ENCODE measurements at regions not wholly inside any gene's neighbourhood (a gene's known extent, or its start where the extent isn't known, plus 50 kb on each side); places are given as distances from the start of the nearest gene placed in this dataset.

GRCh38 chr21:24671901-24672300 is 935.4 kb downstream of the MRPL39 start:
- Histone ChIP-seq H3K4me1 (ENCODE audit: control extremely low read depth in 1 of 4, control insufficient read depth in 4 of 4, insufficient read depth in 4 of 4, low read length in 3 of 4) (no peaks in the 10 kb centered on the region), H3K27me3 (replicated peaks in 2 of 5; ENCODE audit: control insufficient read depth in 4 of 5, insufficient read depth in 5 of 5, low read length in 4 of 5) (no peaks in the 10 kb centered on the region), H3K9me3 (ENCODE audit: control extremely low read depth in 1 of 5, control insufficient read depth in 4 of 5, insufficient read depth in 2 of 5, low read depth in 1 of 5, low read length in 4 of 5) (no peaks in the 10 kb centered on the region), H3K36me3 (ENCODE audit: control insufficient read depth in 4 of 4, insufficient read depth in 4 of 4, low read length in 3 of 4) (no peaks in the 10 kb centered on the region), H3K4me3 (ENCODE audit: control insufficient read depth in 1 of 7, extremely low read depth in 1 of 7, insufficient read depth in 4 of 7, low read depth in 2 of 7, low read length in 6 of 7) (no peak overlapping the region), H3K27ac (ENCODE audit: insufficient read depth in 1 of 2, low read depth in 1 of 2, low read length in 2 of 2, poor library complexity in 1 of 2, severe bottlenecking in 2 of 2) (no peak overlapping the region)
- ChIA-PET POLR2A (no interaction called here), CTCF (no interaction called here)
- no CpG with 5 or more reads among the region's 1 CpG for WGBS (ENCODE audit: insufficient coverage)
- DNase-seq = no peak

DNA sequence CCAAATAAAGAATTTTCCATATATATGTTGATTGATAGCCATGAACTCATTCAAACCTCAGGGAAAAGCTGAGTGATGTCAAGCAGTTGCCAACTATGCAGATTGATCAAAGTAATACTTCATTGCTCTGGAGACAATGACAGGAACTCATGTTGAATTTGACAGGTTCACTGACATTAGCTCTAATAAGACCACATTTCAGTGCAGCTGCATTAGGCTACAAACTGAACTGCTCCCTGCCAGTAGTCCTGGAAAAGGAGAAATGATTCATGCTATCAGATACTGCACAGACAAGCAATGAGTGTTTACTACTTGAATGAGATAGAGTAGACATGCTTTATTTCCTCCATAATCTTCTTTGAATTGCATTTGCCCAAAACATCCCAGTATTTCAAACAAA is 948.4 kb downstream of the MRPL39 start:
- H3K4me3 ChIP-seq (ENCODE audit: control insufficient read depth in 1 of 7, extremely low read depth in 1 of 7, insufficient read depth in 4 of 7, low read depth in 2 of 7, low read length in 6 of 7) = no peak overlapping the region
- DNase-seq = no peak
- peaks cover 0 to 1% (median 0%) of the 10 kb centered on the region in 5 experiments for H3K9me3 ChIP-seq (ENCODE audit: control extremely low read depth in 1 of 5, control insufficient read depth in 4 of 5, insufficient read depth in 2 of 5, low read depth in 1 of 5, low read length in 4 of 5)
- no peaks in the 10 kb centered on the region for H3K27me3 ChIP-seq (replicated peaks in 2 of 5; ENCODE audit: control insufficient read depth in 4 of 5, insufficient read depth in 5 of 5, low read length in 4 of 5)
- no peaks in the 10 kb centered on the region for H3K36me3 ChIP-seq (ENCODE audit: control insufficient read depth in 4 of 4, insufficient read depth in 4 of 4, low read length in 3 of 4)
- POLR2A ChIA-PET = no interaction called here
- CTCF ChIA-PET = no interaction called here
- H3K27ac ChIP-seq (ENCODE audit: insufficient read depth in 1 of 2, low read depth in 1 of 2, low read length in 2 of 2, poor library complexity in 1 of 2, severe bottlenecking in 2 of 2) = no peak overlapping the region
- H3K4me1 ChIP-seq (ENCODE audit: control extremely low read depth in 1 of 4, control insufficient read depth in 4 of 4, insufficient read depth in 4 of 4, low read length in 3 of 4) = no peaks in the 10 kb centered on the region

- no CpG with 5 or more reads among the region's 1 CpG for WGBS (ENCODE audit: insufficient coverage)
- no peaks in the 10 kb centered on the region for H3K4me1 ChIP-seq (ENCODE audit: control extremely low read depth in 1 of 4, control insufficient read depth in 4 of 4, insufficient read depth in 4 of 4, low read length in 3 of 4)
- ChIA-PET POLR2A (no interaction called here), CTCF (no interaction called here)
- no peak overlapping the region for H3K27ac ChIP-seq (ENCODE audit: insufficient read depth in 1 of 2, low read depth in 1 of 2, low read length in 2 of 2, poor library complexity in 1 of 2, severe bottlenecking in 2 of 2)
- H3K36me3 ChIP-seq (ENCODE audit: control insufficient read depth in 4 of 4, insufficient read depth in 4 of 4, low read length in 3 of 4) = no peaks in the 10 kb centered on the region
- peaks cover 0 to 1% (median 0%) of the 10 kb centered on the region in 5 experiments for H3K9me3 ChIP-seq (ENCODE audit: control extremely low read depth in 1 of 5, control insufficient read depth in 4 of 5, insufficient read depth in 2 of 5, low read depth in 1 of 5, low read length in 4 of 5)
- H3K4me3 ChIP-seq (ENCODE audit: control insufficient read depth in 1 of 7, extremely low read depth in 1 of 7, insufficient read depth in 4 of 7, low read depth in 2 of 7, low read length in 6 of 7) = no peak overlapping the region
- DNase-seq = no peak
- no peaks in the 10 kb centered on the region for H3K27me3 ChIP-seq (replicated peaks in 2 of 5; ENCODE audit: control insufficient read depth in 4 of 5, insufficient read depth in 5 of 5, low read length in 4 of 5)
These were observed 949.3 kb downstream of the MRPL39 start for GRCh38 chr21:24658026-24658425.

DNA sequence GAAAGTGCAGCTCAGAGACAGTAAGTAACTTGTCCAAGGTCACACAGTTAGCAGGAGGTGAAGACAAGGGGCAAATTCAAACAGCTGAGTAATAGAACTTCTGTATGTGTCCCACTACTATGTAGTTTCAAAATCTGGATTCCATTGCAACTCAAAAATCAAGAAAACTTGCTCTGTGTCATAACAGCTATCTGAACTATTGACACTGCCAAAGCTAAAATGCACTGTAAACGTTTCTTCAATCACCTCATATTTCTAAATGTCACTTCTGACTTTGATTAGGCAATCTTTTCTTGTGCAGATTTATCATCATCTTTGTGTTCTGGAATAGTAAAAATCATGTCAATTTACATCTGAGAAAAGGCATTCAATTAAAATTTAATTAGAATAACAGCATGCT is 957.6 kb downstream of the MRPL39 start:
- Histone ChIP-seq H3K4me1 (ENCODE audit: control extremely low read depth in 1 of 4, control insufficient read depth in 4 of 4, insufficient read depth in 4 of 4, low read length in 3 of 4) (no peaks in the 10 kb centered on the region), H3K27me3 (replicated peaks in 2 of 5; ENCODE audit: control insufficient read depth in 4 of 5, insufficient read depth in 5 of 5, low read length in 4 of 5) (no peaks in the 10 kb centered on the region), H3K9me3 (ENCODE audit: control extremely low read depth in 1 of 5, control insufficient read depth in 4 of 5, insufficient read depth in 2 of 5, low read depth in 1 of 5, low read length in 4 of 5) (peaks cover 0 to 2% (median 0%) of the 10 kb centered on the region in 5 experiments), H3K4me3 (ENCODE audit: control insufficient read depth in 1 of 7, extremely low read depth in 1 of 7, insufficient read depth in 4 of 7, low read depth in 2 of 7, low read length in 6 of 7) (no peak overlapping the region), H3K36me3 (ENCODE audit: control insufficient read depth in 4 of 4, insufficient read depth in 4 of 4, low read length in 3 of 4) (no peaks in the 10 kb centered on the region), H3K27ac (ENCODE audit: insufficient read depth in 1 of 2, low read depth in 1 of 2, low read length in 2 of 2, poor library complexity in 1 of 2, severe bottlenecking in 2 of 2) (no peak overlapping the region)
- ChIA-PET CTCF (no interaction called here), POLR2A (no interaction called here)
- DNase-seq = no peak
- WGBS (ENCODE audit: insufficient coverage) = 83% methylated on average over 1 of the region's 1 CpG

GRCh38 chr21:24636696-24637095 is 970.6 kb downstream of the MRPL39 start:
- no peaks in the 10 kb centered on the region for H3K9me3 ChIP-seq (ENCODE audit: control extremely low read depth in 1 of 5, control insufficient read depth in 4 of 5, insufficient read depth in 2 of 5, low read depth in 1 of 5, low read length in 4 of 5)
- no peaks in the 10 kb centered on the region for H3K27me3 ChIP-seq (replicated peaks in 2 of 5; ENCODE audit: control insufficient read depth in 4 of 5, insufficient read depth in 5 of 5, low read length in 4 of 5)
- 100% methylated on average over 2 of the region's 4 CpGs for WGBS (ENCODE audit: insufficient coverage)
- no peaks in the 10 kb centered on the region for H3K4me1 ChIP-seq (ENCODE audit: control extremely low read depth in 1 of 4, control insufficient read depth in 4 of 4, insufficient read depth in 4 of 4, low read length in 3 of 4)
- no peak for DNase-seq
- POLR2A ChIA-PET = no interaction called here
- H3K36me3 ChIP-seq (ENCODE audit: control insufficient read depth in 4 of 4, insufficient read depth in 4 of 4, low read length in 3 of 4) = no peaks in the 10 kb centered on the region
- H3K4me3 ChIP-seq (ENCODE audit: control insufficient read depth in 1 of 7, extremely low read depth in 1 of 7, insufficient read depth in 4 of 7, low read depth in 2 of 7, low read length in 6 of 7) = no peak overlapping the region
- CTCF ChIA-PET = no interaction called here
- H3K27ac ChIP-seq (ENCODE audit: insufficient read depth in 1 of 2, low read depth in 1 of 2, low read length in 2 of 2, poor library complexity in 1 of 2, severe bottlenecking in 2 of 2) = no peak overlapping the region

DNA sequence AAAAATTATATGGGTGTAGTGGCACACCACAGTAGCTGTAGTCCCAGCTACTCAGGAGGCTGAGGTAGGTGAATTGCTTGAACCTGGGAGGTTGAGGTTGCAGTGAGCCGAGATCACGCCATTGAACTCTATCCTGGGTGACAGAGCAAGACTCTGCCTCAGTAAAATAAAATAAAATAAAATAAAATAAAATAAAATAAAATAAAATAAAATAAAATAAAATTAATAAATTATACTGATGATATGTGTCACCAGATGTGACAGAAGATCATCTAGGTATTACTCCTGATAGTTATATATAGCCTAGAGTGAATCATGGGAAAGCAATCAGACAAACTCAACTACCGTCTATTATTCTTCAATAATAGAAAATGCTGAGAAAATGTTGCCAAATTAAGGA is 972.5 kb downstream of the MRPL39 start:
- no peaks in the 10 kb centered on the region for H3K27me3 ChIP-seq (replicated peaks in 2 of 5; ENCODE audit: control insufficient read depth in 4 of 5, insufficient read depth in 5 of 5, low read length in 4 of 5)
- CTCF ChIA-PET = no interaction called here
- WGBS (ENCODE audit: insufficient coverage) = no CpG with 5 or more reads among the region's 3 CpGs

DNA sequence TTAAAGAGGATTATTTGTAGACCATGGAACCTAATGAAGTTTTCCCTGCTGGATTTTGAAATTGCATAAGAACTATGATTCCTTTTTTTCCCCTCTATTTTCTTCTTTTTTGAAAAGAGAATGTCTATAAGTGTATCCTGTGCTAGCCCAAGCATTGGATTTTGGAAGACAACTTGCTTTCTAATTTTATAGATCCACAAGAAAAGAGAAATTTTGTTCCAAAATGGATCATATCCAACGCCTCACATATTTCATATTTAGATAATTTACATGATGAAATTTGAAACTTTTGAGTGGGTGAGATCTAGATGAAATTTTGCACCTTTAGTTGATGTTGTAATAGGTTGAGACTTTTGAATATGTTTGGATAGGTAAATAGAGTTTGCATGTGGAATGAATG is 978.7 kb downstream of the MRPL39 start:
- POLR2A ChIA-PET = no interaction called here
- Histone ChIP-seq H3K4me1 (ENCODE audit: control extremely low read depth in 1 of 4, control insufficient read depth in 4 of 4, insufficient read depth in 4 of 4, low read length in 3 of 4) (no peaks in the 10 kb centered on the region), H3K36me3 (ENCODE audit: control insufficient read depth in 4 of 4, insufficient read depth in 4 of 4, low read length in 3 of 4) (no peaks in the 10 kb centered on the region), H3K27me3 (replicated peaks in 2 of 5; ENCODE audit: control insufficient read depth in 4 of 5, insufficient read depth in 5 of 5, low read length in 4 of 5) (no peaks in the 10 kb centered on the region), H3K4me3 (ENCODE audit: control insufficient read depth in 1 of 7, extremely low read depth in 1 of 7, insufficient read depth in 4 of 7, low read depth in 2 of 7, low read length in 6 of 7) (no peak overlapping the region), H3K9me3 (ENCODE audit: control extremely low read depth in 1 of 5, control insufficient read depth in 4 of 5, insufficient read depth in 2 of 5, low read depth in 1 of 5, low read length in 4 of 5) (no peaks in the 10 kb centered on the region), H3K27ac (ENCODE audit: insufficient read depth in 1 of 2, low read depth in 1 of 2, low read length in 2 of 2, poor library complexity in 1 of 2, severe bottlenecking in 2 of 2) (no peak overlapping the region)
- DNase-seq = no peak
- CTCF ChIA-PET = no interaction called here
- WGBS (ENCODE audit: insufficient coverage) = no CpG with 5 or more reads among the region's 1 CpG

More for the DNA sequence above, 972.5 kb downstream of the MRPL39 start:
- Histone ChIP-seq H3K9me3 (ENCODE audit: control extremely low read depth in 1 of 5, control insufficient read depth in 4 of 5, insufficient read depth in 2 of 5, low read depth in 1 of 5, low read length in 4 of 5) (no peaks in the 10 kb centered on the region), H3K27ac (ENCODE audit: insufficient read depth in 1 of 2, low read depth in 1 of 2, low read length in 2 of 2, poor library complexity in 1 of 2, severe bottlenecking in 2 of 2) (no peak overlapping the region), H3K4me3 (ENCODE audit: control insufficient read depth in 1 of 7, extremely low read depth in 1 of 7, insufficient read depth in 4 of 7, low read depth in 2 of 7, low read length in 6 of 7) (no peak overlapping the region), H3K4me1 (ENCODE audit: control extremely low read depth in 1 of 4, control insufficient read depth in 4 of 4, insufficient read depth in 4 of 4, low read length in 3 of 4) (no peaks in the 10 kb centered on the region), H3K36me3 (ENCODE audit: control insufficient read depth in 4 of 4, insufficient read depth in 4 of 4, low read length in 3 of 4) (no peaks in the 10 kb centered on the region)
- POLR2A ChIA-PET = no interaction called here
- DNase-seq = no peak

GRCh38 chr21:24628046-24628445 is 979.2 kb downstream of the MRPL39 start:
- CTCF ChIA-PET = no interaction called here
- H3K27me3 ChIP-seq (replicated peaks in 2 of 5; ENCODE audit: control insufficient read depth in 4 of 5, insufficient read depth in 5 of 5, low read length in 4 of 5) = no peaks in the 10 kb centered on the region

More at GRCh38 chr21:24628046-24628445, 979.2 kb downstream of the MRPL39 start:
- no peak for DNase-seq
- Histone ChIP-seq H3K9me3 (ENCODE audit: control extremely low read depth in 1 of 5, control insufficient read depth in 4 of 5, insufficient read depth in 2 of 5, low read depth in 1 of 5, low read length in 4 of 5) (no peaks in the 10 kb centered on the region), H3K4me3 (ENCODE audit: control insufficient read depth in 1 of 7, extremely low read depth in 1 of 7, insufficient read depth in 4 of 7, low read depth in 2 of 7, low read length in 6 of 7) (no peak overlapping the region), H3K4me1 (ENCODE audit: control extremely low read depth in 1 of 4, control insufficient read depth in 4 of 4, insufficient read depth in 4 of 4, low read length in 3 of 4) (no peaks in the 10 kb centered on the region), H3K27ac (ENCODE audit: insufficient read depth in 1 of 2, low read depth in 1 of 2, low read length in 2 of 2, poor library complexity in 1 of 2, severe bottlenecking in 2 of 2) (no peak overlapping the region), H3K36me3 (ENCODE audit: control insufficient read depth in 4 of 4, insufficient read depth in 4 of 4, low read length in 3 of 4) (no peaks in the 10 kb centered on the region)
- POLR2A ChIA-PET = no interaction called here
